GM23338 (cell line): ENCODE measurements at regions not wholly inside any gene's neighbourhood (a gene's known extent, or its start where the extent isn't known, plus 50 kb on each side); places are given as distances from the start of the nearest gene placed in this dataset.

Experiments used
- CREB1 ChIP-seq: fragments of 250-450 bp; sonication (Bioruptor Pico); IDR thresholded peaks from 2 replicates; pipeline ENCODE4 v1.5.0; 2020; ENCODE audit warnings: low read depth, mild to moderate bottlenecking, moderate library complexity
- ZNF331 ChIP-seq: fragments of 250-450 bp; sonication (Bioruptor Pico); IDR thresholded peaks from 2 replicates; pipeline ENCODE4 v1.5.0; 2020; ENCODE audit warnings: low read depth, mild to moderate bottlenecking, moderate library complexity
- TF ChIP-seq, protein P1 (sequence below), 2 experiments: fragments of 200-600 bp in 1 of 2; sonication (generic) in 1 of 2; conservative IDR thresholded peaks; 2 replicates each; pipeline versions ENCODE4 v1.5.1 to v1.6.1; 2016 to 2017; ENCODE audit warnings: antibody characterized with exemption in 2 of 2, low read depth in 2 of 2, mild to moderate bottlenecking in 2 of 2, moderate library complexity in 1 of 2

DNA sequence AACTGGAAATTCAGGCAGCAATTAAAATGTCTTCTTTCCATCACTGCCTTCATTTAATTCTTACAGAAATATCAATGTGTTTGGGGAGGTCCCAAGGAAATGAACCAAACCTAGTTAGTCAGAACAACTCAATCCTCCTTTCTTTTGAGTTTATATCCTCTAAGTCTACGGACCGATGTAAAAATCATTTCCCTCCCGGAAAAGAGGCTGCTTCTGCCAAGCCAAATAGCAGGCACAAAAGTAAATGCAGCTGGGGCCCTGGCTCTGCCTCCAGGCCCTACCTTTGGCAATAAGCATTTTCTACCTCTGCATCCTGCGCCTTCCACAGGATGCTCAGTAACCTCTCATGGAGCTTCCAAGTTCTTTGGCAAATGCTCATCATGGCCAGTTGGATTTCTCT, 122.5 kb upstream of the COL8A1 start:
- TF ChIP-seq CREB1 (CRISPR knock-in tag) (no peak), ZNF331 (CRISPR knock-in tag) (no peak)
- TF ChIP-seq, protein P1, sequence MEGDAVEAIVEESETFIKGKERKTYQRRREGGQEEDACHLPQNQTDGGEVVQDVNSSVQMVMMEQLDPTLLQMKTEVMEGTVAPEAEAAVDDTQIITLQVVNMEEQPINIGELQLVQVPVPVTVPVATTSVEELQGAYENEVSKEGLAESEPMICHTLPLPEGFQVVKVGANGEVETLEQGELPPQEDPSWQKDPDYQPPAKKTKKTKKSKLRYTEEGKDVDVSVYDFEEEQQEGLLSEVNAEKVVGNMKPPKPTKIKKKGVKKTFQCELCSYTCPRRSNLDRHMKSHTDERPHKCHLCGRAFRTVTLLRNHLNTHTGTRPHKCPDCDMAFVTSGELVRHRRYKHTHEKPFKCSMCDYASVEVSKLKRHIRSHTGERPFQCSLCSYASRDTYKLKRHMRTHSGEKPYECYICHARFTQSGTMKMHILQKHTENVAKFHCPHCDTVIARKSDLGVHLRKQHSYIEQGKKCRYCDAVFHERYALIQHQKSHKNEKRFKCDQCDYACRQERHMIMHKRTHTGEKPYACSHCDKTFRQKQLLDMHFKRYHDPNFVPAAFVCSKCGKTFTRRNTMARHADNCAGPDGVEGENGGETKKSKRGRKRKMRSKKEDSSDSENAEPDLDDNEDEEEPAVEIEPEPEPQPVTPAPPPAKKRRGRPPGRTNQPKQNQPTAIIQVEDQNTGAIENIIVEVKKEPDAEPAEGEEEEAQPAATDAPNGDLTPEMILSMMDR (conservative IDR thresholded peaks at IDR 0.05; ENCODE audit: low read depth in 2 of 2), result no peak
